HG03196 (cell line): ENCODE measurements at regions not wholly inside any gene's neighbourhood (a gene's known extent, or its start where the extent isn't known, plus 50 kb on each side); places are given as distances from the start of the nearest gene placed in this dataset.
"Not testable (repeated sequence)": the region's sequence is repeated elsewhere in the genome, so short reads cannot be mapped to it uniquely, and the experiment has no call there.

Experiments
- ATAC-seq: cut with Tn5 transposase; IDR thresholded peaks from one replicate; pipeline ENCODE4 v1.9.1; 2021; ENCODE audit not compliant: unreplicated experiment

- ATAC-seq, result peak; percentile 95
These were observed 427.1 kb upstream of the NOX3 start for GRCh38 chr6:155882527-155883333.

- peak; percentile 36 for ATAC-seq
These were observed 426.3 kb upstream of the NOX3 start for GRCh38 chr6:155881826-155882526.

DNA sequence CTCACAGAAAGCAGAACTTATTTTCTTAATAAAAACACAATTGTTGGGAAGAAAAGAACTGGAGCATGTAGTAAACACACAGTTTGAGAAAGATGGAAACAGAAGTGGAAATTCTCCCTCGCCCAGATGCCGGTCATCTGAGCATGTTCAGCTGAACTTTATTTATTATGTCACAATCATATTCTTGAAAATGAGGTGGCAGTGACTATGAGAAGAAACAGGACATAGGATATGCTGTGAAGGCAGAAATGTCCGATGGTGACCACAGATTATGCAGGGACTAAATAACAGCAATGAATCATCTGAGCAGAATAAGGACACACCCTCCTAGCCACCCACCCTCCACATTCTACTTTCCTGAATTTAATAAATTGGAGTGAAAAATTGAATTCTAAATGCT, 425.3 kb upstream of the NOX3 start:
- no peak for ATAC-seq

GRCh38 chr6:155872961-155873360, 417.3 kb upstream of the NOX3 start:
- ATAC-seq, result peak; percentile 78

GRCh38 chr6:155867682-155868081, 412.0 kb upstream of the NOX3 start:
- no peak for ATAC-seq

- not testable (repeated sequence) for ATAC-seq
These were observed 411.2 kb upstream of the NOX3 start for GRCh38 chr6:155866676-155867390.

GRCh38 chr6:155861821-155862220, 406.2 kb upstream of the NOX3 start:
- no peak for ATAC-seq

GRCh38 chr6:155858906-155859305, 403.3 kb upstream of the NOX3 start:
- not testable (repeated sequence) for ATAC-seq

GRCh38 chr6:155854787-155855186, 399.1 kb upstream of the NOX3 start:
- ATAC-seq, result no peak

GRCh38 chr6:155853011-155853410, 397.4 kb upstream of the NOX3 start:
- no peak for ATAC-seq

DNA sequence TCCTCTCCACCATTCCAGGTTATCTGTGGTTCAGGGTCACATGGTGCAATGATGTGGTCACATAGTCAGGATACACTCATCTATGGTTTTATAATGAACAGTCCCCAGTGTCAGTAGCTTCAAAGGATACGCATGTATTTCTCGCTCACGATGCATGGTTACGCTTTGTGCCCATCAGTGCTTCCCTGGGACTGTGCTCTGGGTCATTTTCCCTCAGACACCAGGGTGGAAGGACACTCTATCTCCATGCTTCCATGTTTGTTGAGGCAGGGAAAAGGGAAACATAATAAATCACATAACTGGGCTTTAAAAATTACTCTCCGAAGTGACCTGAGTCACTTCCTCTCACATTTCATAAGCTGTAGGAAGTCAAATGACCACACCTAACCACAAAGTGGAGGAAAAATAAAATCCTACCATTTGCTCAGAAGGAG, 394.8 kb upstream of the NOX3 start:
- ATAC-seq, result no peak

GRCh38 chr6:155847711-155848110, 392.1 kb upstream of the NOX3 start:
- ATAC-seq, result no peak

DNA sequence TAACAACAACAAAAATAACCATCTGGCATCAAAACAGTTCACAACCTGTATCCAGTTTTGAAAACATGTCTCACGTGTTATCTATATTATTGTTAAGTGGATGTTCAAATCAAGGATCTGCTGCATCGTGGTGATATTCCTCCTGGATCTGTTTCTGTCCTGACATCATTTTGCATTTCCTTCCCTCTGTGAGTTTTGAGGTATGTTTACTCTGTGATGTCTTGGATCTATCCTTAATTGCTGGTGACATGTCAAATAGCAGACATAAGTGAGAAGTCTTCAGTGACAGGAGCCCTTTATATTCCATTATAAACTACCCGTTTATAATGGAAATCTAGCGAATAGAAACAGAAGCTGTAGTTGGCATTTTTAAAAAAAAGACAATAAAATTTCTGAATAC, 381.8 kb upstream of the NOX3 start:
- ATAC-seq, result no peak

GRCh38 chr6:155832596-155832995, 377.0 kb upstream of the NOX3 start:
- ATAC-seq, result no peak

- ATAC-seq, result no peak
These were observed 374.9 kb upstream of the NOX3 start for GRCh38 chr6:155830531-155830930.

GRCh38 chr6:155829646-155830045, 374.0 kb upstream of the NOX3 start:
- no peak for ATAC-seq

- ATAC-seq, result no peak
These were observed 373.4 kb upstream of the NOX3 start for GRCh38 chr6:155828989-155829388.

DNA sequence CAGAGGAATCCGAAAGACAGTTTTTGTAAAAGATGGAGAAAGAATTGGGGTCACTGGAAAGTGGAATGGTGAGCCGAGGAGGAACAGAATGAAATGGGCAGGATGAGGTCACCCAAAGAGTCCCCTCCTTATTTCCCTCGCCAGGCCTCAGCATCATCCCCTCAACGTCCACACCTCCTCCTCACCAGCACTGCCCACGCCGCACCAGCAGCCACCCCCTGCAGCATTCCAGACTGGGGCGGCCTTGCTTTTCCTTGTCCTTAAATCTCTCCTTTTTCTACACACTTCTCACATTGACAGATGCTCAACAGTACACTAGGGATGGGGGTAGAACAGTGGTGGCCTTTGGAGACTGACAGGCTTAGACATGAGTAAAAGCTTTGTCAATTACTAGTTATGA, 363.1 kb upstream of the NOX3 start:
- no peak for ATAC-seq

DNA sequence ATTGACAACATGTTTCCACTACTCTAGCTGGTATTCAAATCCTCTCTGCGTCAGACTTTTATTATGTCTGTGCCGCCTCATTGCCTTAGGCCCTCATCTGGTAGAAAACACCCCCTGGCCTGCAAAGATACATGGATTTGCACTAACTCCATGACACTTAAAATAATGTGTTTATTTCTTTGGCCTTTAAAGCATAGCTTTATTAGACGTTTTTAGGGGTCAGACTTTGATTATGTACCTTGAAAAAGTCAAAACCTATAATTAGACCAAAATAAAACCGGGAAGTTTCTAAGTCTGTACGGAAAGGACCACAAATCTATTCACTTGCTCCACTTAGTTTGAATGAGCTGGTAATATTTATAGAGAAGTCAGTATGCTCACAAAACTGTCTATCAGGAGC, 357.9 kb upstream of the NOX3 start:
- ATAC-seq, result no peak

- no peak for ATAC-seq
These were observed 351.6 kb upstream of the NOX3 start for GRCh38 chr6:155807243-155807642.

DNA sequence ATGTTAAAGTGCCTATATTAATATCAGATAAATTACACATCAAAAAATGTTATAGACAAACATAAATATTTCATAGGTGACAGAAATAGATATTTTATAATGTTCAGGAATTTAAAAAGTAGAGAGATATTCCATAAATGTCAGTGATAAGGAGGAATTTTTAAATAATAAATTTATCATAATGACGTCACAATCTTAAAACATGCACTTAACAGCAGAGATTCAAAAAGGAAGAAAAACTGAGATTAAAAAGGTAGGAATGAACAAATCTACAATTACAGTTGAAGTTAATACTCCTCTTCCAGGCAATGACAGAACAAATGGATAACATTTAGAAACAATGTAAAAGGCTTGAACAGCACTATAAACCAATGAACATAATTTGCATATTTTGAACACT, 345.4 kb upstream of the NOX3 start:
- no peak for ATAC-seq

DNA sequence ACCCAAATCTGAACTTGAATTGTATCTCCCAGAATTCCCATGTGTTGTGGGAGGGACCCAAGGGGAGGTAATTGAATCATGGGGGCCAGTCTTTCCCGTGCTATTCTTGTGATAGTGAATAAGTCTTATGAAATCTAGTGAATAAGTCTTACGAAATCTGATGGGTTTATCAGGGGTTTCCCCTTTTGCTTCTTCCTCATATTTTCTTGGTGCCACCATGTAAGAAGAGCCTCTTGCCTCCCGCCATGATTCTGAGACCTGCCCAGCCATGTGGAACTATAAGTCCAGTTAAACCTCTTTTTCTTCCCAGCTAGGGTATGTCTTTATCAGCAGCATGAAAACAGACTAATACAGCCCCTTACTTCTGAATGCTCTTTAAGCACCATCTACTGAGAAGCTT, 343.2 kb upstream of the NOX3 start:
- ATAC-seq, result not testable (repeated sequence)
